GM19240 (cell line): ENCODE measurements at regions not wholly inside any gene's neighbourhood (a gene's known extent, or its start where the extent isn't known, plus 50 kb on each side); places are given as distances from the start of the nearest gene placed in this dataset.

Experiments used
- DNase-seq: peaks from one replicate; pipeline ENCODE4 v3.0.0; 2011; ENCODE audit warnings: low spot score; ENCODE audit not compliant: insufficient read length

DNA sequence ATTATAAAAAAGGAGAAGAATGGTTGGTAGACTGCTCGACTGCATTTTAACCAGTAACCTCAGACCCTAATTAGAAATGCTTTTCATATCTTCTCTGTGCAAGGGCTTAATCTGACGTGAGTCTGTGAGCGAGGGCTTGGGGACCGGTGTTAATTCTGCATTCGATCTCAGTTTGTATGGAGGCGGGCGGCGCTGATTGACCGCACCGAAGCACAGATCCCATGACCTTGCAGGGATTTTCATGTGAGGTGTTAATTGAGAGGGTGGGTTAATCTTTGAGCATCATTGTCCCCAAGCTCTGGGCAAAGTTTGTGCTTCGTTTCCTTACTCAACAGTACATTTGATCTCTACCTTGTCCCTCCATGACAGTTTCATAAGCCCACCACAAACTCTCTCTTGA, 250.9 kb downstream of the NR2F2 start:
- DNase-seq, result no peak

DNA sequence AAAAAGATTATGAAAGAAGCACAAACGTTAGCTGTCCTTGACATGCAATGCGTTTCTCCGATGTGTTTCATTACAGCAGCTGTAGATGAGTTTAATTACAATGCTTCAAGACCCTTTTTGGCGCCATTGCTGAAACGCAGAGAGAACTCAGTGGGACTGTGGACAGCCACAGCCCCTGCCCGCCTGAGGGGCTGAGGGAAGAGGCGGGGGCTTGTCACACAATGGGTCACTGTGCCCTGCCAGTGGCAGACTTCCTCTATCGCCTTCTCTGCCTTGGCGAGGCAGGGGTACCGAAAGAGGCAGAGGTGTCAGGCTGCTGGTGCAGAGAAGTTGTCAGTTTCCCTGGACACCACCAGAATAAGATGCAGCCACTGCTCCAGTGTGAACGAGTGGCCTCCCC, 252.0 kb downstream of the NR2F2 start:
- DNase-seq, result no peak

DNA sequence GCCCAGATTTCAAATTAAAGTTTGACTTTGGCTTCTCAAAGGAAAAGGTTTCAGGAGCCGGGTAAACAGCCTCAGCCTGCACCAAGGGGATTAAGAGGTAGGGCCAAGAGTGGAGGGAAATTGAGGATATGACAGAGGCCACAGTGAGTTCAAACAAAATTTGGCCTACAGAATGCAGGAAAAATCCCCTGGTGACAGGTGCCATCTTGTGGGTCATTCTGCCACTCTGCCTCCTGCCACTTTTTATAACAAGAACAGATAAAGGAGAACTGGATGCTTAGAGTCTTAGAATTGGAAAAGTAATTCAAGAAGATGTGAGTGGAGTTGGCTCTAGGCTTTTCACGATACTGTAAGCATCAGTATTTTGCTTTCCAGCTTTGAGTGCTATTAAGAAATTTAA, 253.2 kb downstream of the NR2F2 start:
- no peak for DNase-seq

DNA sequence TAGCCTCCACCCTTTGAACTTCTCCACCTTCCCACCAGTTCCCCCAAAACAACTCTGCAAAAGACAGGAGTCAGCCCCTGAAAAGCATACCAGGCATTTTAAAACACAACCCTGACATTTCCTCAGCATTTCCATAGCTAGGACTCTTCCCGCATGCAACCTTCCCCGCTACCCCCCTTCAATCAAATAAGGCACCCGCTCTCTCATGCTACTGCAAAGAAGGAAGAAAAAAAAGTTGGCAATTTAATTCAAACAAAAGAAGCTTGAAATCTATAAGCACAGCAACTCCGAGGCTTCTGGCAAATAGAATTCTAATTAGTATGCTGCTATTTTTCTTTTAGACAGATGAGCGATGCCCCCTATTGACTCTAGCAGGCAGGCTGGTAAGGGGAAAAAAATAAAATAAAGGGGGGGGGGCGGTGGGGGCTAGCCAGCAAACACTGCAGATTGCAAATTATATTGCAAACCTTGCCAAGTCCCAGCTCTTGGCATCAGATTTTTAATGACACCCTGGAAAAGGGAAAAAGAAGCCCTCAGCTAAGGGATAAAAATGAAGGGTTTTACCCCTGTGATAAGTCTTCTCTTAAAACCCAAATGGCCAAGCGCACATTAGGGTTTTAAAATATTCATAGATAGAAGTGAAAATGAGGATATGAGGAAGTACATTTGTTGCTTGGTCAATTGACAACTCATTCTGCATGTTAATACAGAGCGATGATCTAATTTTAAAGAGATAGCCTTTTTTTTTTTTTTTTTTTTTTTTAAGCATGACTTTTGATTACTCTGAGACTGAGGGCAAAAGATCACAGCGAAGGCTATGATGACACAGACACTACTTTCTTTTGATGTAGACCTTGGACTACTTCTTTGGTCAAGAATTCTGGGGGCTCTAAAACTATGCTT, 255.2 kb downstream of the NR2F2 start:
- DNase-seq, result no peak

DNA sequence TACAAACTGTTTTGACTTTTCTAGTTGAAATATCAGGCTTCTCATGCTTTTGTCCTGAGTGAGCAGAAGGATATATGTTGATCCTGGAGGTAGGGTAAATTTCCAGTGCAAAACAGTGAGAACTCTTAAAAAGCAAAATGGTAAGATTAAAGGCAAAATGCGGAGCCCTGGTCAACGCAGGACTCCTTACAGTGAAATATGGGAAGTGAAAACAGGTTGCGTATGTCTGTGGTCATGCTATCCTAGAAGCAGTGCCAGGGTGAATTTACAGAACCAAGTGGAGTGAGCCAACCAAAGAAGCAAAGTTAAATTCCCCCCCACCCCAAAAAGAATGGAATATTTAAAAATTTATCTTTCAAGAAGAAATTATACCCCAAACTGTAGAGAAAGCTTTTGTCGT, 256.4 kb downstream of the NR2F2 start:
- no peak for DNase-seq

DNA sequence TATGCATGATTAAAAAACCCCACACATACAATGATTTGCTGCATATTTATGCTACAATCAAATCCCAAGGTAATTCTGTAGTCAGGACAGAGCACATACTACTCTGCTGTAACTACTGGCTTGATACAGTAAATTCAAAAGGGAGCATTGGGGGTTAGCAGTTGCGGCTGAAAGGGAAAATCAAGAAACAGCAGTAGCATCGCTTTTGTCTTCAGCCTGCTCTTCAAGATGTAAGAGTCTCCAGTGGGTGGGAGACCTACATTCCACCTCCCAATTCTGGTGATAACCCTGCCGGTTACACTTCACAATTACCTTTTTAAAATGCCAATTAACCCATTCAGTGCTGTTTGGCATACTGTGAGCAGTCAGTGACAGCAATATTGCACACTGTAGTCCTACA, 259.4 kb downstream of the NR2F2 start:
- DNase-seq, result no peak

DNA sequence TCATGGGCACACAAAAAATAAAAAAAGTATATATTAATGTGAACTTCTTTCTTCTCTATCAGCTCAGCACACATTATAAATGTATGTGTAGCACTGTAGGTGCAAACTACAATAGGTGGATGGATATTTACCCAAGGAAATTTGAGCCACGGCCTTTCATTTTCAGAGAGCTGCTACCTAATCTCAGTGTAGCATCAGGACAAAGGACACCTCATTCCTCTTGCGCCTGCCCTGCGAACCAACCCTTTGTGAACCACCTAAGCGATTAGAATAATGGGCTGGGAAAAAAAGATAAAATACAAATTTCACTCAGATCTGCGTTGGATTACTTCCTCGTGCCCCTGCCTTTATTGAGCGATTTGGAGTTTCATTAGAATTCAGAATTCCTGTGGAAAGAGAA, 263.2 kb downstream of the NR2F2 start:
- no peak for DNase-seq

DNA sequence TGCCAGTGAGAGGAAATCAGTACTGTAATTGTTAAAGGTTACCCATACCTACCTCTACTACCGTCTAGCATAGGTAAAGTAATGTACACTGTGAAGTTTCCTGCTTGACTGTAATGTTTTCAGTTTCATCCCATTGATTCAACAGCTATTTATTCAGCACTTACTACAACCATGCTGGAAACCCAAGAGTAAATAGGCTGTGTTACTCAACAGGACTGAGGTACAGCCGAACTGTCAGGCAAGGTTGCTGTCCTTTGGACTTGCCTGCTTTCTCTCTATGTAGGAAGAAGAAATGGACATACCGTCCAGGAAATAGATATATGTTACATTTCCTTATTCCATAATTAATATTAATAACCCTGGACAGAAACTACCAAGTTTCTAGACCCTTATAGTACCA, 265.5 kb downstream of the NR2F2 start:
- DNase-seq, result no peak

DNA sequence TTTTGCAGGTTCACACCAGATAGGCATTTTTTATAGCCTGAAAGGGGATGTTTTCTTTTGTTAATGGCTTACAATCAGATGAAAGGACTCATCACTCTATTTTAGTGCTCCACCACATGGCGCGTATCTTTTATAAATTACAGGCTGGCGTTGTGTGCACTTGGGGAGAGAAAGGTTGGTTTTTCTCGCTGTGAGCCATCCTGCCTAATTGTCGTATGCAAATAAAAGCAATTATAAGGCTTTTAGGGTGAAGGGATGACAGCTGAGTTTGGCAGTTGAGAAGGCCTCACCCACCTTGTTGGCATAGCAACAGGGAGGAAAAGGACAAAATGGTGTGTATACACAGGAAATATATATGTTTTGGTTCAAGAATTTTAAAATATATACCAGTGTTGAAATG, 268.0 kb downstream of the NR2F2 start:
- no peak for DNase-seq

DNA sequence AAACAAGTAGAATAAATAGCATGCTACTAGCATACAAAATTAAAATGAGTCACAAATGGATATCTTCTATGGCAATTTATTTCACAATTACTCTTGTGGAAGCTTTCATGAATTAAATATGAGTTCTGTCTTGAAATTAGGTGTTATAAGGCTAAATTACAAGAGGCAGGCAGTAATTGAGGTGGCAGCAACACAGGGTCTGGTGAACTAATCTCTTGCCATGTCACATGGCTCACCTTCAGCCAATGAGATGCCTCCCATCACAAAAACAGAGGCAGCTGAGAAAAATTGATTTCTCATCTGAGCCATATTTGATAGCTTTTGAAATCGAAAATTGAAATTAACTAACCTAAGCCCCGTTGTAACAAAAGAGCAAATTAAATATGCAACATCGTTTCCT, 268.8 kb downstream of the NR2F2 start:
- no peak for DNase-seq

DNA sequence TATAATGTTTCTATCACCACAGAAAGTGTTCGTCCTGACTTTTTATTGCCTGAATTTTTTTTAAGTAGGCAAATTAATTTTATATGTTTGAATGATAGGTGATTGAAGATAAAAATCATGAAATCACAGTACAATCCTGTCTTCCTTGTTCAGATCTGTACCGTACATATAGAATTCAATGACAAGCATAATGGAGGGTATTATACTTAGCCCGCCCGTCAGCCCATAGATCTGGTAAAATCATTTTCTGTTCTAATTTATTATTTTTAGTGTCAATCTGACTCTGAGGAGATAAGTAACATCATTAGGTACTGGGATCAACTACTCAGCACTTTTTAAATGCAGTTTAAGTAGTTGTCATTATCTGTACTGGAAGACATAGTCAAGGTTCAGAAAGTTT, 269.9 kb downstream of the NR2F2 start:
- no peak for DNase-seq

DNA sequence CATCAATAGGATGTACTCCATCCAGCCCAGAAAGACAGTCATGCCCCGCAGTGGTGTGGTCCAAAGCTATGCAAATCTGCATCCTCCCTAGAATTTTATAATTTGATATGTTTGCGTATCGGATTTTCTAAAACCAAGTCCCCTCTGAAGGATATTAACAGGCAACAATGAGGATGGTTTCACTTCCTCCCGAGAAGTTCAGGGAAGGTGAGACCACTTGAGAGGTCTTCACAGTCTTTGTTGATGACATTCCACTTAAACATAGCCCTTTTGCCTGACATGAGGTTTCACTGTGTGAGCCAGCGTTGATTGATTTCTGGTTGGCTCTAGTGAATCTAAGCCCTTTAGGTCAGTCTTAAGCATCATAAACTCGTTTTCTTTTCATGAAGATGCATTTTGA, 276.1 kb downstream of the NR2F2 start:
- DNase-seq, result no peak

DNA sequence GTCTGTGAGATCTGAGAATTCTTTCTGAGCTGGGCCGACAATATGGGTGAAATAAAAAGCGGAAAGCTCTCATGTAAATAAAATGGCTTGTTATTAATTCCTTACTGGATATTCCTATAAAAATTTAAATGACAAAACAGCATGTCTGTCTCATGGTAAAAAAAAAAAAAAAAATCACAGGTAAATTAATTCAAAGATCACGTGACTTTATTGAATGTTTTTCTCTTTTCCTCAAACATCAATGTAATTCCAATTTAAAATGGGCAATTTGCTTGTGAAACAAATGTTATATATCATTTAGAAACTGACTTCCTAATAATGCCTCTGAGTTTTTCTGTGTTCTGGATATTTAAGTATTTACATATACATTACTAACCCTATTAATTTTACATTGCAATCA, 280.3 kb downstream of the NR2F2 start:
- no peak for DNase-seq

DNA sequence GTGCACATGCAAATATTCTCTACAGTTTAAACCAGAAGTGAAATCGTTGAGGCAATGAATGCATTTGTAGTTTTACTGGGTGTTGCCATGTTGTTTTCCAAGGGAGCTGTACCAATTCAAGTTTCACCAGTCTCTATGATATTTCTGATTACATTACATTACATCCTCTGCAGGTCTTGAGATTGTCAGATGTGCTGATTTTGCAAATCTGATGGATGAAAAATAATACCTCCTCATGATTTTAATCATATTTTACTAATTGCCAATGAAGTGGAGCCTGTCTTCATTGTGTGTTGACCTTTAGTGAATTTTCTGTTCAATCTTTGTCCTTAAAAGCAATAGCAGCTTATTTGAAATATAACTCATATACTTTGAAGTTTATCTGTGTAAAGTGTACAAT, 282.4 kb downstream of the NR2F2 start:
- no peak for DNase-seq

DNA sequence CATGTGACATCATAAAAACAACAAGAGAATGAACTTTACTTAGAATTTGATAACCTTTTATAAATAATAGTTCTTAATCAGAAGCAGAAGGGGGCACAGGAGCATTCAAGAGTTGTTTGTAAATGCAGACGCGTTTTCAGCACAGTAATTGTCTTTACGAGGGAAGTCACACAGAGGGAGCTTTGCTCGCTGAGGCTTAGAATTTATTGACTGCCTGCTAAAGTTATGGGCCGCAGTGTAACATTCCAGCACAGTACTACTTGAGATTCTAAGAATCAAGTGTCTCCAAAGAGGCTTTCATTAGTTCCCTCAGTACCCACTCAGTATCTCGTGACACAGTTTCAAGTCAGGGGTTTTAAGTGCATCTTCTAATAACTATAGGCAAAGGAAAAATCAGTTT, 288.7 kb downstream of the NR2F2 start:
- DNase-seq, result no peak

DNA sequence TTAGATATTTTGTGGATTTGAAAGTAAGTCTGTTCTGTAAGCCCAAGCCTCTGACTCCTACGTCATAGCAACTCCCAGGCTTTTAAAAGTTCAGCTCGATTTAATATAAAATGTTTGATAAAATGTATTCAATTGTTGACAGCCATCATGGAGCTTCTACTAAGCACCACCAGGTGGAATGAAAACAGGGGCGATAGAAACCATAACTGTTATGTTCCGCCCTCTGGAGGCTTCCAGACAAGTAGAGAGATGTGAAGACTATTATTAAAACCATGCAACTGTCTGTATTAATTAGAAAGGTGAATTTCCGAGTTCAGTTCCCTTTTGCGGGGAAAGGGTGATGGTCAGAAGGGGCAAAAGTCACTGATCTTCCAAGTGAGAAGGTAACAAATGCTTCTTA, 292.2 kb downstream of the NR2F2 start:
- DNase-seq, result no peak

DNA sequence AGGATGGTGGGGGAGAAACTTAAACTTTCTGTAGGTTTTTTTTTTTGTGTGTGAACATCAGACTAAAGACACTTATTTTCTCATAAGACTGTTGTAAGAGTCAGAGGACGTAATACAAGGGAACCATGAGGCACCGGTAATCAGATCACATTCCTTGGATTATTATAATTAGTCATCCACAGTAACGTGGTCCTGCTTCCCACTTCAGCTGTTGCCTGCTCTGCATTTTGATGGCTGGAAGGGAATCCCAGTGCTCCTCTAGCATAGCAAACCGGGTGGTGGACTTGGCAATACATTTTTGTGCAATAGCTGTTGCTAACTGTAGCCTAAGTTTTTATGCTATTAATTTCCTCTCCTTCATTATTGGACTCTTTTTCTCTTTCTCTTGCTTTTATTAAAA, 294.8 kb downstream of the NR2F2 start:
- no peak for DNase-seq

DNA sequence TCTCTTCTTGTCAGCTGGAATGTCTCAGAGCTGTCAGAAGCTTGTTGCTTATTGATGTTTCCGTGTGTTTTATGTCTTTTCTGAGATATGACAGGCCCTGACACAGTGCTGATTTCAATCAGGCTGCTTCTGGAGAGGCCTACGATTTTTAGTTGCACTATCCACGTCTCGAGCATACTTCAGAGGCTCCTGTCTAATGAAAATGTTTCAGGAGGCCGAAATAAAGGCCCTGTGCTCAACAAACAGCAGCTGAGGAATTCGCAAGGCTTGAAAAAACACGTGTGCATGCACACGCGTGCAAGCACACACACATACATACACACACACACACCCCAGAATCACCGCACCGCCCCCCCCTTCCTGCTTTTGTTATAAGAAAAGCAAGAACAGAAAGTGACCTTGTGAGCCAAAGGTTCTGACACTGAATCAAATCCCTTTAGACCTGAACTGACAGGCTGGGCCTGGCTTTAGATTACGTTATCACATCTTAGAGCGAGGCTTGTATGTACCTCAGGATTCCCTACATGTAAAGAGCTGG, 296.6 kb downstream of the NR2F2 start:
- DNase-seq, result no peak

DNA sequence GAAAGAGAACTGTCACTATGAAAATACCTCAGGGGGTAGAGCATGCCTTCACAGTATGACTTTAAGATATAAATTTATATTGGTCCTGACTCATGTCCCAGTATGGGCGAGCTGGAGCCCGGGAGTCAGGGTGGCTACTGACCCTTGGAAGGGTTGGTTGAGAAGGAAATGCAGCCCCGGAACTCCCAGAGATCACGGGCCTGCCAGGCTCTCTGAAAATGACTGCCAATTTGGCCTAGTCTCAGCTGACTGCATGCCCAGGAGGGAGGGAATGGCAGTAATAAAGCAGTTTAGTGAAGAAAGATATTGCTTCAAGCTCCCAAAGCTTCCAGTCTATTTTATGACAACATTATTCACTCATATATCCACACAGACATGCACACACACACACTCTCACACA, 299.0 kb downstream of the NR2F2 start:
- no peak for DNase-seq

DNA sequence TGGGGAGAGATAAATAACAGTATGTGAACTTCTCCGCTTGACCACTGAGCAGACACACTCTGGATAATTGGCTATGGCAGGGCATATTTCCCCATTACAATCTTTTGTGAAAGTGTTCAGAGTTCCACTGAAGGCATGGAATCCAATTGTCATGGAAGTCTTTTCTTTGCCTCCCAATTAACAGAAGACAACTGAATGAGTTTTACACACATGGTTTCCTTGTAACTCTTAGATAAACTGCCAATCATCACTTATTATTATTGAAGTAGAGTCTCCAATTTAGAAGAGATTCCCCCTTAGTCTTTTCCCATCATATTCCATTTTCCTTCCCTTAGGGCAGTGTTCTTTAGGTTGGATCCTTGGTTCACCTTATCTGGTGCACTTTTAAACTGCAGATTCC, 308.3 kb downstream of the NR2F2 start:
- DNase-seq, result no peak

DNA sequence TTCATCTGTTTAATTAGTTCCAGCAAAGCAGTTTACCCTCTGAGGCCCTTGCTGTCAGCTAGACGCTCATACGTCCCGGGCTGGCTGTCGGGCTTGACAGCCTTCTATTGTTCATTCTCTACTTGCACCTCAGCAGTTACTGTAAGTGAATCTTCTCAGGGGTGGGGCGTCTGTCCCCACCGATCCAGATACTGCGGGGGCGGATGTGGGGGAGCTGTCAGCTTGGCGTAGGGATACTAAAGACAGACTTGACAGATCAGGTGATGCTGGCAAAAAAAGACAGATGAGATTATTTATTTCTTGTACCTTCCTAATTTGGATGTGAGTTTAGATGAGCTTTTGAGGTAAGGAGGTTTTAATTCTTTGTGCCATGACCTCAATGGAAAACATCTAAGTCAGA, 315.3 kb downstream of the NR2F2 start:
- DNase-seq, result no peak

DNA sequence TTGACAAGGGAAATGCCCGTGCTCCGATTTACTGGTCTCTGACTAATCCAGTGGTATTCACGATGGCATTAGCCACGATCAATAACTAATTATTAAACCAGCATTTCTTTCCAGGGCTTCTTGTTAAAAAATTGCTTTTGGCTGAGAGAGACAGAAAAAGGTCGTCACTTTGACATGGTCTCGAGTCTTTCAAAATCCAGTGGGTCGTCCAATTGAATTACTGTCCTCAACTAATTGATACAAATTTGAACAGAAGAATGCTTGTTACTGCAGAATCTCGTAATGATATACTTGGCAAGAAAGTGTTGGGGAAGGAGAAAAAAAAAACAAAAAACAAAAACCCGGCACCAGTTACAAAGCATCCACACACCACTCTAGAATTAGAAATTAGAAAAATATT, 318.4 kb downstream of the NR2F2 start:
- DNase-seq, result no peak

DNA sequence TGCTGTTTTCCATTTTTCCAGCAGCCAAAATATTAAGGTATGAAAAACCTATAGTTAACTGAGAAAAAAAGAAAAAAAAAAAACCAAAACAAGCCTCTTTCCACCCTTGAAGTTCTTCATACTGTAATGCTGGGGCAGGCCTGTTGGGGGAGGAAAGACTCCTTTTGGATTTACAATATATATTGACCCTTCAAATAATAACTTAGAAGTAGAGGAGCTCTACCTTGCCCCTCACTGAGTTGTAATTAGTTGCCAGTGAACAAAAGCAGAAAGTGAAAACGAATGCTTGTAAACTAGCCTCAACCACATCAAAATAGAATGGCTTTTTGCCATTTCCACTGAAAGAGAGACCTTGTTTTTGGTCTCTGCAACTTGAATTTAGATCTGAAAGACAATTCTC, 326.6 kb downstream of the NR2F2 start:
- DNase-seq, result no peak
